Uterus (tissue), 3 donors: ENCODE measurements at regions not wholly inside any gene's neighbourhood (a gene's known extent, or its start where the extent isn't known, plus 50 kb on each side); places are given as distances from the start of the nearest gene placed in this dataset.
"Not testable (repeated sequence)": the region's sequence is repeated elsewhere in the genome, so short reads cannot be mapped to it uniquely, and the experiment has no call there.

ENCODE experiments used
- DNase-seq, 2 donors: peaks; one replicate each; pipeline ENCODE4 v3.0.0-alpha.2; 2019 to 2020
- H3K27ac ChIP-seq, 2 donors: fragments of 200-600 bp; sonication (generic); 1 replicate in 1 of 2; 2 replicates in 1 of 2; pipeline ENCODE4 v1.5.1; 2016 to 2018
- H3K27me3 ChIP-seq, 2 donors: fragments of 200-600 bp; sonication (generic); one replicate each; pipeline ENCODE4 v1.5.1; 2018 to 2019; ENCODE audit warnings: control low read depth in 1 of 2
- H3K36me3 ChIP-seq, 2 donors: fragments of 200-600 bp; sonication (generic); one replicate each; pipeline ENCODE4 v1.5.1; 2019; ENCODE audit warnings: control low read depth in 1 of 2
- H3K4me1 ChIP-seq, 2 donors: fragments of 200-600 bp; sonication (generic); one replicate each; pipeline ENCODE4 v1.5.1; 2018 to 2019; ENCODE audit warnings: control low read depth in 1 of 2
- H3K4me3 ChIP-seq, 2 donors: fragments of 200-600 bp; sonication (generic); 1 replicate in 1 of 2; 2 replicates in 1 of 2; pipeline ENCODE4 v1.5.1; 2018 to 2019; ENCODE audit warnings: mild to moderate bottlenecking in 1 of 2
- H3K9me3 ChIP-seq, 2 donors: fragments of 200-600 bp; sonication (generic); one replicate each; pipeline ENCODE4 v1.5.1; 2019; ENCODE audit warnings: control low read depth in 1 of 2
- POLR2A ChIP-seq, 2 donors: fragments of 450-650 bp; IDR thresholded peaks; one replicate each; pipeline ENCODE4 v1.6.1; 2016; ENCODE audit warnings: antibody characterized with exemption in 2 of 2, mild to moderate bottlenecking in 1 of 2, moderate library complexity in 1 of 2
- intact Hi-C: fragments of 100-400 bp; cut with DNase I; formaldehyde crosslinking; loops from one replicate; pipeline ENCODE4 v1.15.1; 2023; ENCODE audit warnings: low total_unique reads
- TF ChIP-seq, protein P1 (sequence below), 4 experiments: fragments of 200-600 bp in 2 of 4; fragments of 450-650 bp in 2 of 4; sonication (generic) in 2 of 4; IDR thresholded peaks; one replicate each; pipeline ENCODE4 v1.5.1; 2016 to 2019; ENCODE audit warnings: antibody characterized with exemption in 4 of 4, mild to moderate bottlenecking in 2 of 4, moderate library complexity in 1 of 4
- donor health status: DM: yes; HTN: yes; CAD: no.

DNA sequence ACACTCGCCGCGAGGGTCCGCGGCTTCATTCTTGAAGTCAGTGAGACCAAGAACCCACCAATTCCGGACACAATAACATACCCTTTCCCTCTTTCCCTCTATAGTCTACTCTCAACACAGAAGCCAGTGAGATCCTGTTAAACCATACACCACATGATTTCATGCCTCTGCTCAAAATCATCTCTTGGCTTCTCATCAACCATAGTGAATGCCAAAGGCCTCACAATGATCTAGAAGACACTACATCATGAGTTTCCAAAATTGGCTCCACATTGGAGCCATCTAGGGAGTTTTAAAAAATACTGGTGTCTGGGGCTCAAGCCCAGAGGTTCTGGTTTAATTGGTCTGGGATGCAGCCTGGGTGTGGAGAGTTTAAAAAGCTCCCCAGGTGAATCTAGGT, 124.5 kb downstream of the EFNB1 start:
- no peak overlapping the region for H3K27ac ChIP-seq
- no peak for TF ChIP-seq POLR2A (IDR thresholded peaks at IDR 0.05)
- TF ChIP-seq, protein P1, sequence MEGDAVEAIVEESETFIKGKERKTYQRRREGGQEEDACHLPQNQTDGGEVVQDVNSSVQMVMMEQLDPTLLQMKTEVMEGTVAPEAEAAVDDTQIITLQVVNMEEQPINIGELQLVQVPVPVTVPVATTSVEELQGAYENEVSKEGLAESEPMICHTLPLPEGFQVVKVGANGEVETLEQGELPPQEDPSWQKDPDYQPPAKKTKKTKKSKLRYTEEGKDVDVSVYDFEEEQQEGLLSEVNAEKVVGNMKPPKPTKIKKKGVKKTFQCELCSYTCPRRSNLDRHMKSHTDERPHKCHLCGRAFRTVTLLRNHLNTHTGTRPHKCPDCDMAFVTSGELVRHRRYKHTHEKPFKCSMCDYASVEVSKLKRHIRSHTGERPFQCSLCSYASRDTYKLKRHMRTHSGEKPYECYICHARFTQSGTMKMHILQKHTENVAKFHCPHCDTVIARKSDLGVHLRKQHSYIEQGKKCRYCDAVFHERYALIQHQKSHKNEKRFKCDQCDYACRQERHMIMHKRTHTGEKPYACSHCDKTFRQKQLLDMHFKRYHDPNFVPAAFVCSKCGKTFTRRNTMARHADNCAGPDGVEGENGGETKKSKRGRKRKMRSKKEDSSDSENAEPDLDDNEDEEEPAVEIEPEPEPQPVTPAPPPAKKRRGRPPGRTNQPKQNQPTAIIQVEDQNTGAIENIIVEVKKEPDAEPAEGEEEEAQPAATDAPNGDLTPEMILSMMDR (IDR thresholded peaks at IDR 0.05), result no peak
- no peak overlapping the region for H3K4me3 ChIP-seq
- H3K36me3 ChIP-seq, result no peaks in the 10 kb centered on the region
- no peaks in the 10 kb centered on the region for H3K4me1 ChIP-seq
- H3K27me3 ChIP-seq, result peaks cover 0 to 4% of the 10 kb centered on the region in 2 donors
- intact Hi-C loops, result no loop called here
- DNase-seq, result no peak
- H3K9me3 ChIP-seq, result no peaks in the 10 kb centered on the region

DNA sequence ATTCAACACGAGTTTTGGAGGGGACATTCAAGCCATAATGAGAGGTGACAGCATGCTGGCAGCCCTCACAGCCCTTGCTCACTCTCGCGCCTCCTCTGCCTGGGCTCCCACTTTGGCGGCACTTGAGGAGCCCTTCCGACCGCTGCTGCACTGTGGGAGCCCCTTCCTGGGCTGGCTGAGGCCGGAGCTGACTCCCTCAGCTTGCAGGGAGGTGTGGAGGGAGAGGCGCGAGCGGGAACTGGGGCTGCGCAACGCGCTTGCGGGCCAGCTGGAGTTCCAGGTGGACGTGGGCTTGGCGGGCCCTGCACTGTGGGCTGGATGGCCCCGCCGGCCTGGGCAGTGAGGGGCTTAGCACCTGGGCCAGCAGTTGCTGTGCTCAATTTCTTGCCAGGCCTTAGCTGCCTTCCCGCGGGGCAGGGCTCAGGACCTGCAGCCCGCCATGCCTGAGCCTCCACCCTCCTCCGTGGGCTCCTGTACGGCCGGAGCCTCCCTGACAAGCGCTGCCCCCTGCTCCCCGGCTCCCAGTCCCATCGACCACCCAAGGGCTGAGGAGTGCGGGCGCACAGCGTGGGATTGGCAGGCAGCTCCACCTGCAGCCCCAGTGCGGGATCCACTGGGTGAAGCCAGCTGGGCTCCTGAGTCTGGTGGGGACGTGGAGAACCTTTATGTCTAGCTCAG, 123.3 kb downstream of the EFNB1 start:
- H3K4me3 ChIP-seq, intact Hi-C loops: not testable (repeated sequence)

DNA sequence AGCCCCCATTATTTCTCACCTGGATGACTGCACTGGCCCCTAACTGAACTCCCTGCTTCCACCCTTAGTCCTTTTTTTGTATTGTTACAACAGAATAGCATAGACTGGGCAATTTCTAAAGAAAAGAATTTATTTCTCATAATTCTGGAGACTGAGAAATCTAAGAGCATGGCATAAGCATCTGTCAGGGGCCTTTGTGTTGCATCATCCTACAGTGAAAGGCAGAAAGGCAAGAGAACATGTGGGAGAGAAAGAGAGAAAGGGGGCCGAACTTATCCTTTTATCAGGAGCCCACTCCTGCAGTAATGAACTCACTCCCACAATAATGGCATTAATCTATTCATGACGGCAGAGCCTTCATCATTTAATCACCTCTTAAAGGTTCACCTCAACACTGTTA, 122.1 kb downstream of the EFNB1 start:
- intact Hi-C loops, result no loop called here
- no peaks in the 10 kb centered on the region for H3K36me3 ChIP-seq
- TF ChIP-seq, protein P1 (IDR thresholded peaks at IDR 0.05), result no peak
- no peak for TF ChIP-seq POLR2A (IDR thresholded peaks at IDR 0.05)
- H3K4me3 ChIP-seq, result no peak overlapping the region
- no peaks in the 10 kb centered on the region for H3K9me3 ChIP-seq
- no peak for DNase-seq
- H3K27me3 ChIP-seq, result no peaks in the 10 kb centered on the region
- no peak overlapping the region for H3K27ac ChIP-seq
- no peaks in the 10 kb centered on the region for H3K4me1 ChIP-seq

More for the DNA sequence above, 123.3 kb downstream of the EFNB1 start:
- not testable (repeated sequence) for H3K9me3 ChIP-seq, H3K27ac ChIP-seq, H3K4me1 ChIP-seq, H3K36me3 ChIP-seq, DNase-seq, H3K27me3 ChIP-seq

DNA sequence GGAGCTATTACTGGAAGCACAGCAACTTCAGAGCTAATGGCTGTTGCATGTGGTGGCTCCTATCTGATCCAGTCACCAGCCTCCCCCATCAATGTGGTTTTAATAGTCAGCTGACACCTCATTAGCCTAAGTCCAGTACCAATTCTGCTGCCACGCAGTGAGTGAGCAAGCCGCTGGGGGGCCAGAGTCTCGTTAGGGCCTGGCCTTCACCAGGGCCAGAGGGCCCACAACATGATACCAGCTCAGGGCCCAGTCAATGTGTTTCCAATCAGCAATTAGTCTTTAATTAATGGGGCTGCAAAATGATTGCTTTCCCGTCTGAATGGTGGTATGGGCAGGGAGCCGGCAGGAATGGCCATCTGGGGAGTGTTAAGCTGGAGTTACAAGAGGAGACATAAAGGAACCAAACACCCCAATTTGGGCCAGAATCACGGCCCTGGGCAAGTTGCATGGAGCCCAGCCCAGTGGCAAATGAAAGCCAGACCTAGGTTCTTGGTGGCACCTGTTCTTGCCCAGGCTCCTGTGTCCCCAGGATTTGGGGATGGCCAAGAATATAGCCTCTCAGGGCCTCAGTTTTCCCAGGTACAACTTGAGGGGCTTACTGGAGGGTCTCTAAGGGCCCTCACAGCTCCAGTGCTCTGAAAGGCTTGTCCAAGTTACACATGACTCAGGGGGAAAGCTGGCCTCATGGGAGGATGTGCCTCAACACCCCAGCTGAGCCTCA, 119.2 kb downstream of the EFNB1 start:
- no peaks in the 10 kb centered on the region for H3K27me3 ChIP-seq
- no peak overlapping the region for H3K27ac ChIP-seq
- no peaks in the 10 kb centered on the region for H3K9me3 ChIP-seq
- no peak for DNase-seq
- H3K36me3 ChIP-seq, result no peaks in the 10 kb centered on the region
- TF ChIP-seq POLR2A (IDR thresholded peaks at IDR 0.05), result no peak
- TF ChIP-seq, protein P1 (IDR thresholded peaks at IDR 0.05), result no peak
- H3K4me3 ChIP-seq, result no peak overlapping the region
- H3K4me1 ChIP-seq, result no peaks in the 10 kb centered on the region
- intact Hi-C loops, result no loop called here

DNA sequence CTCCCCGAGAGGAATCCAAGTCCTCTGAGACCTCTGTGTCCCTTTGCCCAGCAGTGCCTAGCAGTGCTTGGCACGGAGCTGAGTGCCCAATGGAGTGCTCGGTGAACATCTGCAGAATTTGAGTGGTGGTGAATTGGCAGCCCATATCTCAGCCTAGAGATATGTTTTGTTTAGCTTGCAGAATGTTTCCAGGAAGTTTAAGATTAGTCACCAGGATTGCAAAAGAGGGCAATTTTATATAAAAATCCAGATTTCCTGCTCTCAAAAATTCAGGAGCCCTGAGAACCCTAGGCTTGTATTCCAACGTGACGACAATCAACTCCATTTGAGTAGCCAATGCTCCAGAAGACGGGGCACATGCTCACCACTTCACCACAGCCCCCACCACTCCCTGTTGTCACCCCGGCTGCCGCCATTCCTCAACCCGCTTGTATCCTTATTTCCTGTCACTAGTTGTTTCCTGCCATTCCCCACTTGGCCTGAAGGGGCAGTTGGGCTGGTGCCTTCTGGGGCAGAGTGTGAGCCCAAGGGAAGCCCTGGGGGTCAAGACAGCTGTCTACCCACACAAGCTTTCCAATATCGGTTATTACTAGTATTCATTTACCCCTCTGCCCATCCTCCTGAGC, 116.9 kb downstream of the EFNB1 start:
- no peak for TF ChIP-seq POLR2A (IDR thresholded peaks at IDR 0.05)
- TF ChIP-seq, protein P1 (IDR thresholded peaks at IDR 0.05), result no peak
- no peaks in the 10 kb centered on the region for H3K36me3 ChIP-seq
- no peak for DNase-seq
- no peak overlapping the region for H3K4me3 ChIP-seq
- no peaks in the 10 kb centered on the region for H3K27me3 ChIP-seq
- H3K9me3 ChIP-seq, result no peaks in the 10 kb centered on the region
- intact Hi-C loops, result no loop called here
- H3K27ac ChIP-seq, result no peak overlapping the region
- H3K4me1 ChIP-seq, result no peaks in the 10 kb centered on the region
